Gastrocnemius medialis (tissue), 4 donors: ENCODE measurements at regions not wholly inside any gene's neighbourhood (a gene's known extent, or its start where the extent isn't known, plus 50 kb on each side); places are given as distances from the start of the nearest gene placed in this dataset.

Experiments used
- CTCF ChIP-seq, 5 experiments: fragments of 450-650 bp in 3 of 5; fragments of 200-600 bp in 2 of 5; sonication (generic) in 2 of 5; IDR thresholded peaks in 4 of 5; conservative IDR thresholded peaks in 1 of 5; 1 replicate in 4 of 5; 2 replicates in 1 of 5; pipeline ENCODE4 v1.5.1; 2016 to 2019; ENCODE audit warnings: antibody characterized with exemption in 5 of 5, mild to moderate bottlenecking in 3 of 5, moderate library complexity in 3 of 5
- POLR2A ChIP-seq, 2 donors: fragments of 450-650 bp; IDR thresholded peaks; one replicate each; pipeline ENCODE4 v1.6.1; 2017; ENCODE audit warnings: antibody characterized with exemption in 2 of 2, mild to moderate bottlenecking in 2 of 2, moderate library complexity in 2 of 2

GRCh38 chr13:55159765-55160164, 1981.0 kb upstream of the PRR20A start:
- TF ChIP-seq CTCF (IDR thresholded peaks at IDR 0.05 in 4 of 5, conservative IDR thresholded peaks at IDR 0.05 in 1 of 5) (no peak), POLR2A (IDR thresholded peaks at IDR 0.05) (no peak)
